ENCODE measurements at regions not wholly inside any gene's neighbourhood (a gene's known extent, or its start where the extent isn't known, plus 50 kb on each side); places are given as distances from the start of the nearest gene placed in this dataset.

DNA sequence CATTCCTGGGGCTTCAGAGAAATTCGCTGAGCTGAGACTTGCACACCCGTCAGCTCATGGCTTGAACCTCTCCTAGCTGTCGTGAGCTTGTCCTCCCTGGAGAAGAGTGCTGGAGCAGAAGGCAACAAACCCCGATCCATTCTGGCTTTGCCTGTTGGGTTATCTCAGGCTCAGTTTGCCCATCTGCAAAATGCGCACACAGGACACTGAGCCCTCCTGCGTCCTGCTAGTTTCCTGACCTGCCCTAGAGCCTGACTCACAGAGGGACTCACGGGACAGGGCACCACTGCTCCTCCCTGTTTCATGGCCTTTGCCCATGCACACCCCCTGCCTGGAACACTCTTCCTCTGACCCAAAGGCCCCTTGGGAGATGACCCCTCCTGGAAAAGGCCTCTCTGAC is 365.0 kb downstream of the MN1 start:
- Histone ChIP-seq H3K4me3 (ENCODE audit: low read length) (no peak overlapping the region), H3K4me1 (ENCODE audit: control insufficient read depth in 2 of 2, insufficient read depth in 2 of 2, low read length in 2 of 2) (no peaks in the 10 kb centered on the region), H3K36me3 (ENCODE audit: control insufficient read depth in 2 of 3, insufficient read depth in 3 of 3, low read length in 3 of 3) (no peaks in the 10 kb centered on the region), H3K27me3 (ENCODE audit: control insufficient read depth in 2 of 2, insufficient read depth in 2 of 2, low read length in 2 of 2) (no peaks in the 10 kb centered on the region), H3K9me3 (ENCODE audit: control insufficient read depth in 2 of 3, low read length in 3 of 3) (peaks cover 0 to 10% (median 0%) of the 10 kb centered on the region in 3 experiments), H3K27ac (ENCODE audit: low read depth, low read length) (no peak overlapping the region)
- DNase-seq (no peak), ATAC-seq (no peak)
- intact Hi-C loops (cut with micrococcal nuclease), result no loop called here
- ChIA-PET POLR2A (no interaction called here), CTCF (no interaction called here)
- no peaks in the 10 kb centered on the region for H3K36me3 Mint-ChIP-seq
- H3K27ac Mint-ChIP-seq, result peak overlapping the region in 1 of 9 donors; percentile 65
- H3K4me1 Mint-ChIP-seq, result peaks cover 0 to 7% (median 0%) of the 10 kb centered on the region in 7 donors
- no peak overlapping the region for H3K4me3 Mint-ChIP-seq
- peaks cover 0 to 34% (median 22%) of the 10 kb centered on the region in 5 donors for H3K27me3 Mint-ChIP-seq
- peaks cover 0 to 12% (median 6%) of the 10 kb centered on the region in 11 donors for H3K9me3 Mint-ChIP-seq

DNA sequence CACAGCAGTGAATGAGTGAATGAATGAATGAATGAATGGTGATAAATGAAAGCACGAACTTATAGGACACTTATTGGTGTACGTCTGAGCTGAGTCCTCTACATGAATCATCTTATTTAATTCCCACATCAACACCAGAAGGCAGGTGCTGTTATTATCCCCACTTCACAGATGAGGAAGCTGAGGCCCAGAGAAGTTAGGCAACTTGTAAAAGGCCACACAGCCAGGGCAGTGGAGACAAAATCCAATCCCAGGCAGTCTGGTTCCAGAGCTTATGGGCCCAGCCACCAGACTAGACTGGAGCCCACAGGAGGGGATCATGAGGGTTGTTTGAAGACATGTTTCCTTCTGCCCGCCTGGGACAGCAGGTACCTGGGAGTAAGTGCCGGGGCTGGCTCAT is 364.0 kb downstream of the MN1 start:
- POLR2A ChIA-PET, result no interaction called here
- Mint-ChIP-seq H3K36me3 (no peaks in the 10 kb centered on the region), H3K4me3 (no peak overlapping the region), H3K27ac (no peak overlapping the region), H3K27me3 (peaks cover 0 to 37% (median 22%) of the 10 kb centered on the region in 5 donors), H3K9me3 (peaks cover 0 to 4% (median 2%) of the 10 kb centered on the region in 11 donors), H3K4me1 (peaks cover 0 to 7% (median 0%) of the 10 kb centered on the region in 7 donors)
- H3K4me3 ChIP-seq (ENCODE audit: low read length), result no peak overlapping the region
- DNase-seq (no peak), ATAC-seq (no peak)
- H3K27ac ChIP-seq (ENCODE audit: low read depth, low read length), result no peak overlapping the region
- H3K27me3 ChIP-seq (ENCODE audit: control insufficient read depth in 2 of 2, insufficient read depth in 2 of 2, low read length in 2 of 2), result no peaks in the 10 kb centered on the region
- H3K36me3 ChIP-seq (ENCODE audit: control insufficient read depth in 2 of 3, insufficient read depth in 3 of 3, low read length in 3 of 3), result no peaks in the 10 kb centered on the region
- no peaks in the 10 kb centered on the region for H3K4me1 ChIP-seq (ENCODE audit: control insufficient read depth in 2 of 2, insufficient read depth in 2 of 2, low read length in 2 of 2)
- H3K9me3 ChIP-seq (ENCODE audit: control insufficient read depth in 2 of 3, low read length in 3 of 3), result peaks cover 0 to under 1% (median 0%) of the 10 kb centered on the region in 3 experiments
- CTCF ChIA-PET, result no interaction called here
- intact Hi-C loops (cut with micrococcal nuclease), result no loop called here

DNA sequence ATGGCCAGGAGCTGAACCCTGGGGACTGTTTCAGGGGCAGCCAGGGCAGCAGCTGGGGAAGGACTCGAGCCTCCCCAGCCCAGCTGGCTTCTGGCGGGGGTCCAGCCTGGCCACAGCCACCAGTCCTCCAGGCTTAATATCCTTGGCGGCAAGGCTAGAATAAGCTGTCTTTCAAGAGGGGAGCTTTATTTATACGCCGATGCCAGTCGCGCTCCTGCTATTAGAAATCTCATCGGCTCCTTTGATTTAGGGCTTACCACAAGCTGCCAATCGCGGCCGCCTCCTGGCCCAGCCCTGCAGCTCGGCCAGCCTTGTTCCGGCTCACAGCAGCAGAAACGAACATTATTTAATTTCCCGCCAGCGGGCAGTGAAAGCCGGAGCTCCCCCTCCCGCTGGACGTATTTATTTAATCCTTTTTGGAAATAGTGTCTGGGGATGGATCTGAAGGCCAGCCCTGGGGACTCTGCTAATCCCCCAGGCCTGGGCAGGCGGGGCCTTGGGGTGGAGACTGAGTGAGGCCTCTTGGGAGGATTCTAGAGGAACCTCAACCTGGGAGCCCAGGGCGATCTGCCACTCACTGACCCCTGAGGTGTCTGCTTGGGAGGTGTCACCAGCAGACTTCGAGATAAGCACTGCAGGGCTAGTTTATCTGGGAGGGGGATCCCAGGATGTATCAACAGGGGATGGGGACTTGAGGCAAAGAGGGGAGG is 363.1 kb downstream of the MN1 start:
- Mint-ChIP-seq H3K4me3 (no peak overlapping the region), H3K4me1 (peaks cover 0 to 7% (median 0%) of the 10 kb centered on the region in 7 donors), H3K9me3 (peaks cover 0 to 3% (median 0%) of the 10 kb centered on the region in 11 donors), H3K27ac (no peak overlapping the region), H3K36me3 (no peaks in the 10 kb centered on the region), H3K27me3 (peaks cover 0 to 37% (median 22%) of the 10 kb centered on the region in 5 donors)
- ChIA-PET POLR2A (no interaction called here), CTCF (no interaction called here)
- intact Hi-C loops (cut with micrococcal nuclease), result no loop called here
- H3K27me3 ChIP-seq (ENCODE audit: control insufficient read depth in 2 of 2, insufficient read depth in 2 of 2, low read length in 2 of 2), result no peaks in the 10 kb centered on the region
- H3K9me3 ChIP-seq (ENCODE audit: control insufficient read depth in 2 of 3, low read length in 3 of 3), result no peaks in the 10 kb centered on the region
- H3K27ac ChIP-seq (ENCODE audit: low read depth, low read length), result no peak overlapping the region
- H3K36me3 ChIP-seq (ENCODE audit: control insufficient read depth in 2 of 3, insufficient read depth in 3 of 3, low read length in 3 of 3), result no peaks in the 10 kb centered on the region
- H3K4me3 ChIP-seq (ENCODE audit: low read length), result no peak overlapping the region
- no peak for DNase-seq
- ATAC-seq, result no peak
- H3K4me1 ChIP-seq (ENCODE audit: control insufficient read depth in 2 of 2, insufficient read depth in 2 of 2, low read length in 2 of 2), result no peaks in the 10 kb centered on the region

DNA sequence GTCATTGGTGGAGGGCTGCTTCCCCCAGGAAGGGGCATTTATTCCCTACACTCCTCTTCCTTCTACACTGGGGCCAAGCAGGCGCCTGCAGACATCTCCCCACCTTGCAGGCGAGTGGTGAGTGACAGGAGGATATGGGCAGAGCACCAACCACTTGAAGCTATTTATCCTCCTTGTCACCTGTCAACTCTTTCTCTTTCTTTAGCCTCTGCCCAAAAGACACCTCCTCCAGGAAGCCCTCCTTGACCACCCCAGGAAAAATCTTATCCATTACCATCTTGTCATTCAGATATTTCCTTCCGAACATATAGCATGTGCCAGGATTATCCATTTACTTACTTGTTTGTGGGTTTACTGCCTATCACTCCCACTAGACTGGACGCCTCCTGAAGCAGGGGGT is 362.4 kb downstream of the MN1 start:
- Histone ChIP-seq H3K27me3 (ENCODE audit: control insufficient read depth in 2 of 2, insufficient read depth in 2 of 2, low read length in 2 of 2) (no peaks in the 10 kb centered on the region), H3K4me3 (ENCODE audit: low read length) (no peak overlapping the region), H3K4me1 (ENCODE audit: control insufficient read depth in 2 of 2, insufficient read depth in 2 of 2, low read length in 2 of 2) (no peaks in the 10 kb centered on the region), H3K9me3 (ENCODE audit: control insufficient read depth in 2 of 3, low read length in 3 of 3) (no peaks in the 10 kb centered on the region), H3K36me3 (ENCODE audit: control insufficient read depth in 2 of 3, insufficient read depth in 3 of 3, low read length in 3 of 3) (no peaks in the 10 kb centered on the region), H3K27ac (ENCODE audit: low read depth, low read length) (no peak overlapping the region)
- H3K27ac Mint-ChIP-seq, result peak overlapping the region in 1 of 9 donors; percentile 78
- DNase-seq, result no peak
- H3K27me3 Mint-ChIP-seq, result peaks cover 0 to 41% (median 22%) of the 10 kb centered on the region in 5 donors
- H3K4me3 Mint-ChIP-seq, result no peak overlapping the region
- intact Hi-C loops (cut with micrococcal nuclease), result no loop called here
- H3K36me3 Mint-ChIP-seq, result no peaks in the 10 kb centered on the region
- no peak for ATAC-seq
- peaks cover 0 to 9% (median 0%) of the 10 kb centered on the region in 7 donors for H3K4me1 Mint-ChIP-seq
- ChIA-PET POLR2A (no interaction called here), CTCF (no interaction called here)
- H3K9me3 Mint-ChIP-seq, result peaks cover 0 to 2% (median 0%) of the 10 kb centered on the region in 11 donors

GRCh38 chr22:27440304-27440865 is 361.2 kb downstream of the MN1 start:
- H3K27me3 Mint-ChIP-seq, result peaks cover 0 to 39% (median 22%) of the 10 kb centered on the region in 5 donors
- ChIA-PET POLR2A (no interaction called here), CTCF (no interaction called here)
- ATAC-seq, result no peak
- Histone ChIP-seq H3K27me3 (ENCODE audit: control insufficient read depth in 2 of 2, insufficient read depth in 2 of 2, low read length in 2 of 2) (no peaks in the 10 kb centered on the region), H3K4me3 (ENCODE audit: low read length) (no peak overlapping the region), H3K36me3 (ENCODE audit: control insufficient read depth in 2 of 3, insufficient read depth in 3 of 3, low read length in 3 of 3) (no peaks in the 10 kb centered on the region), H3K9me3 (ENCODE audit: control insufficient read depth in 2 of 3, low read length in 3 of 3) (no peaks in the 10 kb centered on the region), H3K4me1 (ENCODE audit: control insufficient read depth in 2 of 2, insufficient read depth in 2 of 2, low read length in 2 of 2) (no peaks in the 10 kb centered on the region), H3K27ac (ENCODE audit: low read depth, low read length) (no peak overlapping the region)
- no peak overlapping the region for H3K27ac Mint-ChIP-seq
- H3K9me3 Mint-ChIP-seq, result peaks cover 0 to 2% (median 0%) of the 10 kb centered on the region in 11 donors
- H3K4me1 Mint-ChIP-seq, result peaks cover 0 to 9% (median 0%) of the 10 kb centered on the region in 7 donors
- intact Hi-C loops (cut with micrococcal nuclease), result no loop called here
- DNase-seq, result no peak
- no peaks in the 10 kb centered on the region for H3K36me3 Mint-ChIP-seq
- no peak overlapping the region for H3K4me3 Mint-ChIP-seq

- ChIA-PET POLR2A (no interaction called here), CTCF (no interaction called here)
- H3K9me3 ChIP-seq (ENCODE audit: control insufficient read depth in 2 of 3, low read length in 3 of 3), result no peaks in the 10 kb centered on the region
- H3K4me3 Mint-ChIP-seq, result no peak overlapping the region
- no peaks in the 10 kb centered on the region for H3K36me3 ChIP-seq (ENCODE audit: control insufficient read depth in 2 of 3, insufficient read depth in 3 of 3, low read length in 3 of 3)
- H3K27ac Mint-ChIP-seq, result no peak overlapping the region
- peaks cover 0 to 2% (median 0%) of the 10 kb centered on the region in 11 donors for H3K9me3 Mint-ChIP-seq
- intact Hi-C loops (cut with micrococcal nuclease), result no loop called here
- H3K4me1 ChIP-seq (ENCODE audit: control insufficient read depth in 2 of 2, insufficient read depth in 2 of 2, low read length in 2 of 2), result no peaks in the 10 kb centered on the region
- no peaks in the 10 kb centered on the region for H3K36me3 Mint-ChIP-seq
- no peak for ATAC-seq
- no peak for DNase-seq
- H3K27ac ChIP-seq (ENCODE audit: low read depth, low read length), result no peak overlapping the region
- H3K27me3 Mint-ChIP-seq, result peaks cover 0 to 35% (median 22%) of the 10 kb centered on the region in 5 donors
- no peak overlapping the region for H3K4me3 ChIP-seq (ENCODE audit: low read length)
- peaks cover 0 to 9% (median 0%) of the 10 kb centered on the region in 7 donors for H3K4me1 Mint-ChIP-seq
- H3K27me3 ChIP-seq (ENCODE audit: control insufficient read depth in 2 of 2, insufficient read depth in 2 of 2, low read length in 2 of 2), result no peaks in the 10 kb centered on the region
These were observed 359.7 kb downstream of the MN1 start for GRCh38 chr22:27441706-27442475.

Data from naive thymus-derived CD4-positive, alpha-beta T cell (primary cell).